Osteoblast (primary cell): ENCODE measurements at regions not wholly inside any gene's neighbourhood (a gene's known extent, or its start where the extent isn't known, plus 50 kb on each side); places are given as distances from the start of the nearest gene placed in this dataset.
A peak's percentile ranks its signal among the peaks of the same experiment; 100 is the strongest.

Source experiments
- DNase-seq: peaks from one replicate; pipeline ENCODE4 v3.0.0; 2011; ENCODE audit warnings: low spot score, mixed read lengths; ENCODE audit not compliant: insufficient read length; ENCODE audit errors: missing footprints
- H2AFZ ChIP-seq: 2 replicates; pipeline ENCODE4 v1.6.0; 2011; ENCODE audit warnings: mild to moderate bottlenecking, low read length
- H3K27ac ChIP-seq: 2 replicates; pipeline ENCODE4 v1.5.1; 2011; ENCODE audit warnings: mild to moderate bottlenecking, low read depth, low read length, moderate library complexity
- H3K27me3 ChIP-seq: 2 replicates; pipeline ENCODE4 v1.6.0; 2012; ENCODE audit warnings: mild to moderate bottlenecking, control low read depth, inconsistent platforms, low read length, moderate library complexity; ENCODE audit not compliant: insufficient read depth
- H3K36me3 ChIP-seq: 2 replicates; pipeline ENCODE4 v1.5.1; 2011; ENCODE audit warnings: mild to moderate bottlenecking, low read length, control low read depth, moderate library complexity; ENCODE audit not compliant: insufficient read depth
- H3K4me1 ChIP-seq: 2 replicates; pipeline ENCODE4 v1.5.1; 2011; ENCODE audit warnings: mild to moderate bottlenecking, low read length, control low read depth, moderate library complexity; ENCODE audit not compliant: insufficient read depth
- H3K4me2 ChIP-seq: 2 replicates; pipeline ENCODE4 v1.6.0; 2011; ENCODE audit warnings: mild to moderate bottlenecking, low read length; ENCODE audit not compliant: insufficient read depth
- H3K4me3 ChIP-seq: fragments of 200-600 bp; sonication (generic); 3 replicates; pipeline ENCODE4 v1.5.1; 2012; ENCODE audit warnings: mild to moderate bottlenecking, low read length, inconsistent platforms; ENCODE audit not compliant: insufficient read depth
- H3K79me2 ChIP-seq: 2 replicates; pipeline ENCODE4 v1.6.0; 2012; ENCODE audit warnings: mild to moderate bottlenecking, low read length, control low read depth, inconsistent platforms; ENCODE audit not compliant: insufficient read depth
- H3K9me3 ChIP-seq: 2 replicates; pipeline ENCODE4 v1.5.1; 2011; ENCODE audit warnings: low read depth, low read length, control low read depth
- H4K20me1 ChIP-seq: 2 replicates; pipeline ENCODE4 v1.6.0; 2012; ENCODE audit warnings: mild to moderate bottlenecking, low read length, control low read depth; ENCODE audit not compliant: insufficient read depth
- CTCF ChIP-seq: IDR thresholded peaks from 2 replicates; pipeline ENCODE4 v1.5.1; 2011; ENCODE audit warnings: mild to moderate bottlenecking, low read depth, low read length, moderate library complexity; ENCODE audit errors: extremely low read depth

GRCh38 chr18:21162786-21163185, 51.2 kb upstream of the ROCK1 start:
- H3K27ac ChIP-seq = no peak overlapping the region
- H3K4me1 ChIP-seq = peaks cover 17% of the 10 kb centered on the region
- TF ChIP-seq CTCF = no peak
- H2AFZ ChIP-seq = no peak overlapping the region
- H3K79me2 ChIP-seq = no peaks in the 10 kb centered on the region
- no peaks in the 10 kb centered on the region for H3K27me3 ChIP-seq
- no peaks in the 10 kb centered on the region for H3K9me3 ChIP-seq
- no peak overlapping the region for H3K4me2 ChIP-seq
- H3K36me3 ChIP-seq = no peaks in the 10 kb centered on the region
- no peaks in the 10 kb centered on the region for H4K20me1 ChIP-seq
- no peak for DNase-seq
- no peak overlapping the region for H3K4me3 ChIP-seq

DNA sequence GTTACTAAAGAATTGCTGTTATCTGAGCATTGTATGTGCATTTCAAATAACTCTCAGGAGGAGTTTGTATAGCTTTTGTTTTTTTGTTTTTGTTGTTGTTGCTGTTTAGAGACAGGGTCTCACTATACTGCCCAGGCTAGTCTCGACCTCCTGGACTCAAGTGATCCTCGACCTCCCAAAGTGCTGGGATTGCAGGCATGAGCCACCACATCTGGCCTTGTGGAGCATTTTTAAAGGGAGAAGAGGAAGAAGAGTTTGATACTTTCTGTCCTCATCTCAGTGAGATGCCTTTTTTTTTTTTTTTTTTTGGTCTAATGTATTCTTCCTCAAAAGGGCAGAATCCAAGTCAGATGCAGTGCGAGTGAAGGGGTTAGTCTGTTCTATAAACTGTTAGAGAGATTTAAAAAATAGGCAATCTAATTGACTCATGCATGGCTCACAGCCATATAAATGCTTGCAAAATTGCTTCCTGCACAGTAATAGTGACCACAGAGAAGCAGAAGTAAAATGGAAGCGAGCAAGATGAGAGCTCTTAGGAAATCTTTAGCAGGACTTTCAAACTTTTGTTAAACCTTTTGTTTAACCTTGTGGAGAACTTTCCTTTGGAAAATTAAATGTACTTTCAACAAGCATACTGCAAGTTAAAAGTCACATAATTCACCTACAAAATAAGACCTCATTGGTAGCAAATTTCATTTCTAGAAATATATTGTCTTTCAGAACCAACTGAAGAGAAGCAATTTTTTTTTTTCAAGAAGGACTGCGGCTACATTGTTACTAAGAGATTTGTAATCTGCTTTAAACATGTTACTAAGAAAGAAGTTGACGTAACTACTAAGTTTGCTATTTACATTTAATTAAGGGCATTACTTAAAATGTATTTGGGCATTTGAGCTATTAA, 52.3 kb upstream of the ROCK1 start:
- H3K4me3 ChIP-seq = peak overlapping the region; percentile 53
- H3K4me2 ChIP-seq = peak overlapping the region; percentile 79
- no peak for TF ChIP-seq CTCF
- H4K20me1 ChIP-seq = no peaks in the 10 kb centered on the region
- peak overlapping the region; percentile 79 for H2AFZ ChIP-seq
- peaks cover 17% of the 10 kb centered on the region for H3K4me1 ChIP-seq
- H3K36me3 ChIP-seq = no peaks in the 10 kb centered on the region
- no peaks in the 10 kb centered on the region for H3K9me3 ChIP-seq
- H3K27me3 ChIP-seq = no peaks in the 10 kb centered on the region
- no peaks in the 10 kb centered on the region for H3K79me2 ChIP-seq
- H3K27ac ChIP-seq = peak overlapping the region; percentile 90
- peak; percentile 86 for DNase-seq

GRCh38 chr18:21164548-21165095, 53.0 kb upstream of the ROCK1 start:
- Histone ChIP-seq H3K27ac (peak overlapping the region; percentile 90), H3K36me3 (no peaks in the 10 kb centered on the region), H3K4me3 (peak overlapping the region; percentile 53), H4K20me1 (no peaks in the 10 kb centered on the region), H3K27me3 (no peaks in the 10 kb centered on the region), H2AFZ (peak overlapping the region; percentile 79), H3K4me2 (peak overlapping the region; percentile 79), H3K79me2 (no peaks in the 10 kb centered on the region), H3K9me3 (no peaks in the 10 kb centered on the region), H3K4me1 (peaks cover 17% of the 10 kb centered on the region)
- no peak for DNase-seq
- no peak for TF ChIP-seq CTCF
